Neuronal stem cell (in vitro differentiated cells): ENCODE measurements at regions not wholly inside any gene's neighbourhood (a gene's known extent, or its start where the extent isn't known, plus 50 kb on each side); places are given as distances from the start of the nearest gene placed in this dataset.
"Not testable (repeated sequence)": the region's sequence is repeated elsewhere in the genome, so short reads cannot be mapped to it uniquely, and the experiment has no call there.

Source experiments
- DNase-seq: peaks from one replicate; pipeline ENCODE4 v3.0.0-alpha.2; 2013; ENCODE audit warnings: low spot score
- H2AFZ ChIP-seq: one replicate; pipeline ENCODE4 v1.6.1; 2013; ENCODE audit warnings: mild to moderate bottlenecking, low read length, inconsistent platforms
- H2AK5ac ChIP-seq: 2 replicates; pipeline ENCODE4 v1.6.1; 2013; ENCODE audit warnings: low read depth, mild to moderate bottlenecking, inconsistent platforms, low read length, moderate library complexity, mixed read lengths
- H2BK120ac ChIP-seq: 2 replicates; pipeline ENCODE4 v1.6.1; 2013; ENCODE audit warnings: low read depth, mild to moderate bottlenecking, inconsistent platforms, low read length, moderate library complexity, mixed read lengths
- H2BK12ac ChIP-seq: one replicate; pipeline ENCODE4 v1.6.1; 2013; ENCODE audit warnings: low read length, inconsistent platforms
- H2BK15ac ChIP-seq: 2 replicates; pipeline ENCODE4 v1.6.1; 2013; ENCODE audit warnings: mild to moderate bottlenecking, low read length, inconsistent platforms, mixed read lengths
- H2BK5ac ChIP-seq: one replicate; pipeline ENCODE4 v1.6.1; 2013; ENCODE audit warnings: inconsistent platforms, mild to moderate bottlenecking, low read length, moderate library complexity
- H3K14ac ChIP-seq: one replicate; pipeline ENCODE4 v1.6.1; 2013; ENCODE audit warnings: low read length, inconsistent platforms
- H3K18ac ChIP-seq: 2 replicates; pipeline ENCODE4 v1.6.1; 2013; ENCODE audit warnings: low read length, inconsistent platforms
- H3K23ac ChIP-seq: 2 replicates; pipeline ENCODE4 v1.6.1; 2013; ENCODE audit warnings: low read depth, mild to moderate bottlenecking, mixed read lengths, low read length, inconsistent platforms; ENCODE audit not compliant: poor library complexity
- H3K27ac ChIP-seq: replicated peaks from 3 replicates; pipeline ENCODE4 v1.5.1; 2013; ENCODE audit warnings: low read length, inconsistent platforms
- H3K27me3 ChIP-seq, 3 experiments: 2 replicates each; pipeline ENCODE4 v1.6.1; 2013; ENCODE audit warnings: low read length in 3 of 3, mild to moderate bottlenecking in 2 of 3, inconsistent platforms in 1 of 3, low read depth in 1 of 3, mixed read lengths in 1 of 3, moderate library complexity in 1 of 3; ENCODE audit not compliant: control insufficient read depth in 3 of 3, insufficient read depth in 3 of 3
- H3K36me3 ChIP-seq, 2 donors: replicated peaks in 1 of 2; 2 replicates each; pipeline ENCODE4 v1.6.1; 2013; ENCODE audit warnings: low read length in 2 of 2; ENCODE audit not compliant: control insufficient read depth in 2 of 2, insufficient read depth in 2 of 2
- H3K4ac ChIP-seq: 2 replicates; pipeline ENCODE4 v1.6.1; 2013; ENCODE audit warnings: inconsistent platforms, mild to moderate bottlenecking, low read length, moderate library complexity
- H3K4me1 ChIP-seq, 2 donors: 1 replicate in 1 of 2; 2 replicates in 1 of 2; pipeline ENCODE4 v1.6.1; 2013; ENCODE audit warnings: low read length in 2 of 2, low read depth in 1 of 2; ENCODE audit not compliant: control insufficient read depth in 2 of 2, insufficient read depth in 1 of 2
- H3K4me2 ChIP-seq: one replicate; pipeline ENCODE4 v1.6.1; 2013; ENCODE audit warnings: mild to moderate bottlenecking, low read length, inconsistent platforms; ENCODE audit not compliant: insufficient read depth, poor library complexity, severe bottlenecking
- H3K4me3 ChIP-seq, 2 donors: 2 replicates each; pipeline ENCODE4 v1.5.1; 2013; ENCODE audit warnings: low read length in 2 of 2, mild to moderate bottlenecking in 2 of 2, inconsistent platforms in 1 of 2, moderate library complexity in 1 of 2
- H3K79me1 ChIP-seq: one replicate; pipeline ENCODE4 v1.6.1; 2013; ENCODE audit warnings: low read depth, mild to moderate bottlenecking, inconsistent platforms, low read length, moderate library complexity
- H3K9ac ChIP-seq: one replicate; pipeline ENCODE4 v1.6.1; 2013; ENCODE audit warnings: mild to moderate bottlenecking, low read depth, low read length, inconsistent platforms; ENCODE audit not compliant: poor library complexity
- H3K9me3 ChIP-seq, 2 donors: replicated peaks in 1 of 2; 2 replicates each; pipeline versions ENCODE3 to v1.6.1; 2013; ENCODE audit warnings: low read length in 2 of 2, mild to moderate bottlenecking in 2 of 2, inconsistent platforms in 1 of 2, low read depth in 1 of 2, mixed read lengths in 1 of 2, moderate library complexity in 1 of 2; ENCODE audit not compliant: control insufficient read depth in 2 of 2, insufficient read depth in 1 of 2
- H4K8ac ChIP-seq: one replicate; pipeline ENCODE4 v1.6.1; 2013; ENCODE audit warnings: low read depth, mild to moderate bottlenecking, inconsistent platforms, low read length, moderate library complexity
- H4K91ac ChIP-seq: one replicate; pipeline ENCODE4 v1.6.1; 2013; ENCODE audit warnings: low read length, low read depth, mild to moderate bottlenecking, inconsistent platforms; ENCODE audit not compliant: poor library complexity
- WGBS, 2 donors: extraction: QIAGEN DNeasy Blood & Tissue Kit; methylation state at CpG; one replicate each; pipeline ENCODE4 v1.1.7; 2013; ENCODE audit warnings: missing lambda C conversion rate in 2 of 2, mixed read lengths in 1 of 2; ENCODE audit not compliant: insufficient read length in 2 of 2, insufficient replicate concordance in 1 of 2; ENCODE audit errors: extremely low coverage in 2 of 2; 5-methylcytosine and 5-hydroxymethylcytosine counted together

DNA sequence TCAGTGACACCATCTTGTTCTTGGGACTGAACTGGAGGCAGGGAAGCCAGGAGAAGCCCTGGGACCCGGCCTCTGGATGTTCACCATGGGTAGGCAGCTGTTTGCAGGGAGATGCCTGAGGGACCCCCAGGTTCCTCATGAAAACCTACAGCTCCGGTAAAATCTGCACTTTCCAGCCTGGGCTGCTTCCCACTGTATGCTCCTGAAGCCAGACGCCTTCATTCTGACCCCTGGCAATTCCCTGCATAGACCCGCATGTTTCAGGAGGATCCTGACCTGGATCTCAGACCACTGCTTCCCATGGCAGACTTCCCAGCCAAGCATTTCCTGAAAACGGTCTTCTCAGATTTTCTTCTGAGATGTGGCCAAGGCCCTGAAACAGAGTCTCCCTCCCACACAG, 306.7 kb downstream of the PREX1 start:
- no peak overlapping the region for H3K18ac ChIP-seq
- no peak overlapping the region for H3K9ac ChIP-seq
- no peak overlapping the region for H2AFZ ChIP-seq
- no peak overlapping the region for H3K4me3 ChIP-seq
- WGBS, 2 donors: no CpG with 5 or more reads among the region's 5 CpGs
- H3K36me3 ChIP-seq: no peaks in the 10 kb centered on the region
- no peaks in the 10 kb centered on the region for H3K9me3 ChIP-seq
- H3K79me1 ChIP-seq: no peaks in the 10 kb centered on the region
- H3K4ac ChIP-seq: no peak overlapping the region
- no peak overlapping the region for H3K14ac ChIP-seq
- no peak overlapping the region for H3K23ac ChIP-seq
- H3K4me1 ChIP-seq: no peaks in the 10 kb centered on the region
- no peak overlapping the region for H2BK5ac ChIP-seq
- no peaks in the 10 kb centered on the region for H3K27me3 ChIP-seq
- H3K27ac ChIP-seq: no peak overlapping the region
- H4K91ac ChIP-seq: no peak overlapping the region
- no peak for DNase-seq
- H2AK5ac ChIP-seq: no peak overlapping the region
- H2BK15ac ChIP-seq: no peak overlapping the region
- no peak overlapping the region for H4K8ac ChIP-seq
- H2BK12ac ChIP-seq: no peak overlapping the region
- no peak overlapping the region for H2BK120ac ChIP-seq
- no peak overlapping the region for H3K4me2 ChIP-seq

DNA sequence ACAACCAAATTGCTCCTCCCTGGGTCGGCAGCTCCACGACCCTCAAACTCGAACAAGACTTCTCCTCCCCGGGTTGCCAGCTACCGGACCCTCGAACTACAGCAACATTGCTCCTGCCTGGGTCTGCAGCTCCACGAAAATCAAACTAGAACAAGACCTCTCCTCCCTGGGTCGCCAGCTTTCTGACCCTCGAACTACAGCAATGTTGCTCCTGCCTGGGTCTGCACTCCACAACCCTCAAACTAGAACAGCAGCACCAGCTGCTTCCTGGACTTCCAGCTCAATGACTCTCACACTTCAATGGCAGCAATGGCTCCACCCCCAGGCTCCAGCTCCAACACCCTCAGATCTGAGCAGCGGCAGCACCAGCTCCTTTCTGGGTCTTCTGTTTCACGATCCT, 311.6 kb downstream of the PREX1 start:
- not testable (repeated sequence) for H3K4me2 ChIP-seq, H3K27me3 ChIP-seq, H3K36me3 ChIP-seq, H3K4me1 ChIP-seq, H2BK15ac ChIP-seq, H3K4me3 ChIP-seq, H3K14ac ChIP-seq, H2AFZ ChIP-seq, H2AK5ac ChIP-seq, H3K79me1 ChIP-seq, H3K9ac ChIP-seq, H2BK5ac ChIP-seq, DNase-seq, H3K18ac ChIP-seq, H2BK120ac ChIP-seq, H4K91ac ChIP-seq, H3K23ac ChIP-seq, H4K8ac ChIP-seq, H3K4ac ChIP-seq, H3K27ac ChIP-seq, H2BK12ac ChIP-seq, H3K9me3 ChIP-seq
- no CpG with 5 or more reads among the region's 11 CpGs for WGBS, 2 donors

DNA sequence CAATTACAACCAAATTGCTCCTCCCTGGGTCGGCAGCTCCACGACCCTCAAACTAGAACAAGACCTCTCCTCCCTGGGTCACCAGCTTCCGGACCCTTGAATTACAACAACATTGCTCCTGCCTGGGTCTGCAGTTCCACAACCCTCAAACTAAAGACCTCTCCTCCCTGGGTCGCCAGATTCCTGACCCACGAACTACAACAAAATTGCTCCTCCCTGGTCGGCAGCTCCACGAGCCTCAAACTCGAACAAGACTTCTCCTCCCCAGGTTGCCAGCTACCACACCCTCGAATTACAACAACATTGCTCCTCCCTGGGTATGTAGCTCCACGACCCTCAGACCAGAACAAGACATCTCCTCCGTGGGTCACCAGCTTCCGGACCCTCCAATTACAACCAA, 313.2 kb downstream of the PREX1 start:
- not testable (repeated sequence) for H4K8ac ChIP-seq, H2BK5ac ChIP-seq, H2BK15ac ChIP-seq, H3K27ac ChIP-seq, DNase-seq, H2AFZ ChIP-seq, H3K4ac ChIP-seq, H2BK12ac ChIP-seq, H3K9ac ChIP-seq, H3K4me1 ChIP-seq, H3K27me3 ChIP-seq, H2AK5ac ChIP-seq, H2BK120ac ChIP-seq, H3K79me1 ChIP-seq, H3K36me3 ChIP-seq, H3K18ac ChIP-seq, H3K4me3 ChIP-seq, H3K4me2 ChIP-seq, H4K91ac ChIP-seq, H3K14ac ChIP-seq, H3K23ac ChIP-seq, H3K9me3 ChIP-seq
- no CpG with 5 or more reads among the region's 12 CpGs for WGBS, 2 donors

DNA sequence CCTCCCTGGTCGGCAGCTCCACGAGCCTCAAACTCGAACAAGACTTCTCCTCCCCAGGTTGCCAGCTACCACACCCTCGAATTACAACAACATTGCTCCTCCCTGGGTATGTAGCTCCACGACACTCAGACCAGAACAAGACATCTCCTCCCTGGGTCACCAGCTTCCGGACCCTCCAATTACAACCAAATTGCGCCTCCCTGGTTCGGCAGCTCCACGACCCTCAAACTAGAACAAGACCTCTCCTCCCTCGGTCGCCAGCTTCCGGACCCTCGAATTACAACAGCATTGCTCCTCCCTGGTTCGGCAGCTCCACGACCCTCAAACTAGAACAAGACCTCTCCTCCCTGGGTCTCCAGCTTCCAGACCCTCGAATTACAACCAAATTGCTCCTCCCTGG, 315.3 kb downstream of the PREX1 start:
- H3K9me3 ChIP-seq, H3K4ac ChIP-seq, H4K8ac ChIP-seq, H3K27me3 ChIP-seq, H2AK5ac ChIP-seq, H3K27ac ChIP-seq, H3K4me2 ChIP-seq, H3K23ac ChIP-seq, H3K14ac ChIP-seq, H3K4me1 ChIP-seq, H2BK15ac ChIP-seq, H2BK5ac ChIP-seq, H3K18ac ChIP-seq, H3K79me1 ChIP-seq, H3K36me3 ChIP-seq, H3K4me3 ChIP-seq, H2BK120ac ChIP-seq, H3K9ac ChIP-seq, DNase-seq, H4K91ac ChIP-seq, H2BK12ac ChIP-seq, H2AFZ ChIP-seq: not testable (repeated sequence)
- WGBS, 2 donors: no CpG with 5 or more reads among the region's 16 CpGs
